ENCODE measurements at regions not wholly inside any gene's neighbourhood (a gene's known extent, or its start where the extent isn't known, plus 50 kb on each side); places are given as distances from the start of the nearest gene placed in this dataset.
"Not testable (repeated sequence)": the region's sequence is repeated elsewhere in the genome, so short reads cannot be mapped to it uniquely, and the experiment has no call there.

DNA sequence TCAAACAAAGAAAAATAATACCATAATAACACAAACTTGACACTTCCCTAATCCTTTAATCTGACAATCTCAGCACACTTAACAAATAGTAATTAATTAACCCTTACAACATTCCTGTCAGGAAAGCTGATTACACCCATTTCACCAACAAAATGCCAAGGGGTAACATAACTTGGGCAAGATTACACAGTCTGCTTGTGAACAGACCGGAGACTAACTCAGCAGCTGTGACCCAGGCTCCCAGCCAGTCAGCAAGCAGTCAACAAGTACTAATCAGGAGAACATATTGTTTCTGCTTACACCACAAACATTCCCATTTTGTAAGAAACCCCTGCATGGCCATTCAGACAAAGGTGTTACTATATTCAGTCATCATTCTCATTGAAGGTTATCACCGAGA is 592.5 kb upstream of the FLRT2 start:
- ATAC-seq, result no peak
- no peak for DNase-seq
- intact Hi-C loops (cut with DNase I), result no loop called here

- ATAC-seq; intact Hi-C loops (cut with DNase I); DNase-seq: not testable (repeated sequence)
Observed at GRCh38 chr14:84944901-84945300, 585.0 kb upstream of the FLRT2 start.

- intact Hi-C loops (cut with DNase I), result no loop called here
- DNase-seq (no peak), ATAC-seq (no peak)
Observed at GRCh38 chr14:84959851-84960520, 570.0 kb upstream of the FLRT2 start.

DNA sequence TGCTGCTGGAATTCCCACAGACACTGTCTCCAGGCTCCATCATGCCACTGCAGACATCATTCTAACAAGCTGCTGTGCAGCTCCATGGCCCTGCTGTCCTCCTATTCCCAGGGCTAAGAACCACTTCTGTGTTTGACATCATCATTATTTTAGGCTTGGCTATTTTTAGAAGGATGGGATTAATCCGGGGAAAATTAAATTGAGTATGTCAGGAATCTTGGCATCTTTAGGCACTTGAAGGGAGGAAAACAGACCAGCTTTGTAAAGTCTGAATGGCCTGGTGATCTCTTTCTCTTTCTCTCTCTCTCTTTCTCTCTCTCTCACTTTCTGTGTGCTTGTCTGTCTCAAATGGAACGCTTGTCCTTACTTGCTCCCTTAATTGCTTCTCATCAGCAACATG is 568.3 kb upstream of the FLRT2 start:
- intact Hi-C loops (cut with DNase I), result no loop called here
- DNase-seq (no peak), ATAC-seq (peak; percentile 90 to 93)

DNA sequence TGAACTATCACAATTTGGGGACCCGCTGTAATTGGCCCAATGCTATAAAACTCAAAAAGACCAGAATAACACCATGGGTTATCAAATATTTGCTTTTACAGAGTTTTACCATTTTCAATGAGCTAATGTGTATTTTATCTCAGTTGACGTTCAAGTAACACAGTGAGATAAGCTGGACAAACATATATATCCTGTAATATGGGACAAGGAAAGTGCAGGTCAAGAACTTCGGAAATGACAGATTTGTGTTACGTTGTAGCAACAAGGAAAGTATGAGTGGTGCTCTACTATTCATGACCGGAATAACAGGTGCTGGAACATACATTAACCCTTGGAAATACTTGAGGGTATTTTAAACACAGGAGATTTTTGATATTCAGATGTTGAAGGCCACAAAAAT is 566.4 kb upstream of the FLRT2 start:
- intact Hi-C loops (cut with DNase I), result no loop called here
- ATAC-seq (no peak), DNase-seq (no peak)

DNA sequence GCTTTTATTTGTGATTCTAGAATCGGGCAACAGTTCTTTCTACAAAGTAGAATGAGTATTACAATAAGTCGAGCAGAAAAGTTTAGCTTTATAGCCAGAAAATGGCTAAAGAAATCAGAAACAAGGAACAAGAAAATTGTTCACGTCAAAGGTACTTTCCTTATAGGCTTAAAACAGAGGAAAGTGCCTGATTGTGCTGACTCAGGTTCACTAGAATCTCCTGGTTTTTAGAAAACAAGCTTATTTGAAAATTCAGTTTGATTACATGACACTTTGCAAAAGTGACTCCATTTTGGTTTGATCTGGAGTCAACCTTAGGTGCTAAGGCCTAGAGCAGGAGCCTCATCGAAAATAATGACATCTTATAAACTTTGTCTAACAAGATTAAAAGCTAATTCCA is 564.7 kb upstream of the FLRT2 start:
- intact Hi-C loops (cut with DNase I), result no loop called here
- ATAC-seq, result no peak

GRCh38 chr14:84969501-84969900 is 560.4 kb upstream of the FLRT2 start:
- no peak for DNase-seq
- intact Hi-C loops (cut with DNase I), result no loop called here
- ATAC-seq, result peak in 1 of 2 donors; percentile 31

More for the DNA sequence above, 564.7 kb upstream of the FLRT2 start:
- no peak for DNase-seq

DNA sequence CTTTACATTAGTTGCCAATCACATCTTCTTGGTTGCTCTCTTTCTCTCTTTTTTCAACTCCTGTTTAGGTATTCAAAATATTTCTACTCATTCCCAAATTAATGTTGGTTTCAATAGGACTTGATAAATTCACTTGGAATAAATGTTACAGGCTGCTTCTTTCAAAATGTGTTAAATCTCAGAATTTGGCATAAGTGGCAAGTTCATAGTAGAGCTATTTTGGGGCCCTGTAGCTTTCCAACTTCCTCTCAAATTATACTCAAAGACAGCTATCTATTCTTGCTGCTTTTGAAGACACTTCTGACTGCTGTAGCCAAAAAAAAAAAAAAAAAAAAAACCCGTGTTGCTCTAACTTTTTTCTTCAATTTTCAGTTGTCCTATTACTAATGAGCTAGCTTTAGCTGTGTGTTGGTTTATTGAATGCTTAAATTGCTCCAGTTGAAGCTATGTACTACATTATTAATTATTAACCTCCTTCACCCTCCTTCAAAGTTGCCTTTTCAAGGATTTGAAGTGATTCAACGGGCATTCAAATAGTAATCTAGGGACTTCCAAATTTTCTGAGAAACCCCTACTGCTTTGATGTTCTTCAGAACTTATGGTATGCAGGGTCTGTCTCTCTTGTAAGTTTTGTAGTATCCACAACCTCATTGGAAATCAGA is 554.6 kb upstream of the FLRT2 start:
- no peak for DNase-seq
- intact Hi-C loops (cut with DNase I), result no loop called here

DNA sequence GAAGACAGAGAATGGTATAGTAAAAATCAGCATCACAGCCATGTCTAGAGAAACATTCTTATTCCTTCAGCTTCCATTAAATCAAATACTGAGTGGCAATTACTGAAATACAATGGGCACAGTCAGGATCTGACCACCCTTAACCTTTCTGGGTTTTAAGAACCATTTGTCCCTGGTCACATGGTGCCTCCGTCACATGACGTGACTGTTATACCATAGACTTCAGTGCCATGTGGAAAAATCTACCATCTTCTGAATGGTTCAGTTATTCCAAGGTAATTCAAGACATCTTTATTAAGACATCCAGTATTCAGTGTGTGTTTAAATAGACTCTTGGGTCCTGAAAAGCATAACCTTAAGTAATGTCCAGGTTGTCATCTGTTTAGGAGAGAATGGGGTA is 553.1 kb upstream of the FLRT2 start:
- ATAC-seq (no peak), DNase-seq (no peak)
- intact Hi-C loops (cut with DNase I), result no loop called here

More for the DNA sequence above, 554.6 kb upstream of the FLRT2 start:
- no peak for ATAC-seq

GRCh38 chr14:84987042-84987441 is 542.9 kb upstream of the FLRT2 start:
- ATAC-seq, result no peak
- DNase-seq, result no peak
- intact Hi-C loops (cut with DNase I), result no loop called here

GRCh38 chr14:84988357-84988756 is 541.6 kb upstream of the FLRT2 start:
- DNase-seq (no peak), ATAC-seq (no peak)
- intact Hi-C loops (cut with DNase I), result no loop called here

- intact Hi-C loops (cut with DNase I), result no loop called here
- no peak for ATAC-seq
Observed at GRCh38 chr14:84991021-84991420, 538.9 kb upstream of the FLRT2 start.

GRCh38 chr14:84998216-84998615 is 531.7 kb upstream of the FLRT2 start:
- ATAC-seq (no peak), DNase-seq (no peak)
- intact Hi-C loops (cut with DNase I), result no loop called here

More at GRCh38 chr14:84991021-84991420, 538.9 kb upstream of the FLRT2 start:
- no peak for DNase-seq

- intact Hi-C loops (cut with DNase I), result no loop called here
- ATAC-seq (no peak), DNase-seq (no peak)
Observed at GRCh38 chr14:85002846-85003245, 527.1 kb upstream of the FLRT2 start.

DNA sequence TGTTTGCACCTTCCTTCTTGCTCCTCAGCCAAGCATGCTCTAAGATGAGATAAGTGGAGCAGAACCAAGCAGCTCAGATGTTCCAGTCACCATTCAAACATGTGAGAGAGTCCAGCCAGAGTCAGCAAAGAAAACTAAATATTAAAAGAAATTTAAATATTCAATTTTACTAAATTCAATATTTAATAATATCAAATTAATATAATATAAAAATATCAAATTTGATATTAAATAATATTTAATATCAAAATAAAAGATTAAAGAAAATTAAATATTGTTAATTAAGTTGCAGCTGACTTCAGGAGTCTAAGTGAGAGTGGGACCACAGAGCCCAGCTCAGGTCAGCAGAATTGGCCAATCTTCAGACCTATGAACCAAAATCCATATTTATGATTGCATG is 526.1 kb upstream of the FLRT2 start:
- no peak for DNase-seq
- intact Hi-C loops (cut with DNase I), result no loop called here
- ATAC-seq, result no peak

- ATAC-seq, result no peak
- DNase-seq, result no peak
- intact Hi-C loops (cut with DNase I), result no loop called here
Observed at GRCh38 chr14:85009506-85009905, 520.4 kb upstream of the FLRT2 start.

- intact Hi-C loops (cut with DNase I), result no loop called here
- ATAC-seq, result no peak
- DNase-seq, result no peak
Observed at GRCh38 chr14:85010186-85010585, 519.8 kb upstream of the FLRT2 start.

DNA sequence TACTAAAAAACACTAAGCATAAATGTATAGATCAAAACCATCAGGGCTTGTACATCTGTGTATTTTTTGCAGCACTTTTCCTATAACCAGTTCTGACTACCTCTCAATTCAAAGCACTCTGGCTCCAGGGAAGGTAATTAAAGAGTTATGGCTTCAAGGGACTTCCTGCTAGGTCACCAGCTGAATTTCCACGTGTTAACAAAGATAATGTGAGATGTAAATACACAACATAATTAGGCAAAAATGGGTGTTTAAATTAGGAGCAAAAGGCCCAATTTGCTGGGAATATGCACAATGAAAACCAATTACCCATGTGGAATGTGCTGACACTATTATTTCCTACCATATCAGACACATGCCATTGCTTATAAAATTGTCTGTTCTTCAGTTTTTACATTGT is 513.4 kb upstream of the FLRT2 start:
- intact Hi-C loops (cut with DNase I), result no loop called here
- DNase-seq, result no peak
- ATAC-seq, result no peak

GRCh38 chr14:85023866-85024265 is 506.1 kb upstream of the FLRT2 start:
- not testable (repeated sequence) for ATAC-seq, DNase-seq
- intact Hi-C loops (cut with DNase I), result loop anchor here in 1 of 2 donors (5.0 kb wide), 1 partner anchor 342 kb away; no protein-coding TSS in a partner anchor

DNA sequence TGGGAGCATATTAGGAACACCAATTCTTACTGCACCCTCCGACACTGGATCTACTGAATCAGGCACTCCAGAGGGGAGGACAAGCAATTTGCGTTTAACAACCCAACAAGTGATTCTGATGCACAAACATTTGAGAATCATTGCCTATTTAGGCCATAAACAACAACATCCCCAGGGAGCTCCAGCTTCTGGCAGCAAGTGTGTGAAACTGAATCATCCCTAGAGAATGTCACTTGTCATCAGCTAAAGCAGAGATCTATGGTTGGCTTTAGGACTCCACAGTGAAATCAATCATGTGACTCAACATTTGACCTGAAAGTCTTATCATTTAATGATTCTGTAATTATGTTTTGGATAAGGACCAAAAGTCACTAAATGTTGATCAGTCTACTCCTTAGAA is 505.0 kb upstream of the FLRT2 start:
- intact Hi-C loops (cut with DNase I), result loop anchor here in 1 of 2 donors (5.0 kb wide), 1 partner anchor 343 kb away; no protein-coding TSS in a partner anchor
- ATAC-seq (peak; percentile 72 to 77), DNase-seq (no peak)

Measured in left cardiac atrium (tissue), 4 donors.